ENCODE measurements at regions not wholly inside any gene's neighbourhood (a gene's known extent, or its start where the extent isn't known, plus 50 kb on each side); places are given as distances from the start of the nearest gene placed in this dataset.
"Not testable (repeated sequence)": the region's sequence is repeated elsewhere in the genome, so short reads cannot be mapped to it uniquely, and the experiment has no call there.

- no peaks in the 10 kb centered on the region for H3K36me3 ChIP-seq
- H3K9me3 ChIP-seq, result no peaks in the 10 kb centered on the region
- H3K27me3 ChIP-seq, result no peaks in the 10 kb centered on the region
- intact Hi-C loops (cut with DNase I), result no loop called here
- H3K4me3 ChIP-seq, result no peak overlapping the region
- no peak for DNase-seq (ENCODE audit: extremely low spot score)
- 59% methylated on average over 2 of the region's 2 CpGs for WGBS
- no peaks in the 10 kb centered on the region for H3K4me1 ChIP-seq
- TF ChIP-seq, protein P1, sequence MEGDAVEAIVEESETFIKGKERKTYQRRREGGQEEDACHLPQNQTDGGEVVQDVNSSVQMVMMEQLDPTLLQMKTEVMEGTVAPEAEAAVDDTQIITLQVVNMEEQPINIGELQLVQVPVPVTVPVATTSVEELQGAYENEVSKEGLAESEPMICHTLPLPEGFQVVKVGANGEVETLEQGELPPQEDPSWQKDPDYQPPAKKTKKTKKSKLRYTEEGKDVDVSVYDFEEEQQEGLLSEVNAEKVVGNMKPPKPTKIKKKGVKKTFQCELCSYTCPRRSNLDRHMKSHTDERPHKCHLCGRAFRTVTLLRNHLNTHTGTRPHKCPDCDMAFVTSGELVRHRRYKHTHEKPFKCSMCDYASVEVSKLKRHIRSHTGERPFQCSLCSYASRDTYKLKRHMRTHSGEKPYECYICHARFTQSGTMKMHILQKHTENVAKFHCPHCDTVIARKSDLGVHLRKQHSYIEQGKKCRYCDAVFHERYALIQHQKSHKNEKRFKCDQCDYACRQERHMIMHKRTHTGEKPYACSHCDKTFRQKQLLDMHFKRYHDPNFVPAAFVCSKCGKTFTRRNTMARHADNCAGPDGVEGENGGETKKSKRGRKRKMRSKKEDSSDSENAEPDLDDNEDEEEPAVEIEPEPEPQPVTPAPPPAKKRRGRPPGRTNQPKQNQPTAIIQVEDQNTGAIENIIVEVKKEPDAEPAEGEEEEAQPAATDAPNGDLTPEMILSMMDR (IDR thresholded peaks at IDR 0.05), result no peak
- TF ChIP-seq POLR2AphosphoS5 (IDR thresholded peaks at IDR 0.05) (no peak), POLR2A (IDR thresholded peaks at IDR 0.05; ENCODE audit: low read depth) (no peak), EP300 (IDR thresholded peaks at IDR 0.05) (no peak)
- H3K27ac ChIP-seq (replicated peaks in 1 of 4), result no peak overlapping the region
Measured at GRCh38 chr13:63774133-63774532, 2358.5 kb upstream of the PCDH20 start.

DNA sequence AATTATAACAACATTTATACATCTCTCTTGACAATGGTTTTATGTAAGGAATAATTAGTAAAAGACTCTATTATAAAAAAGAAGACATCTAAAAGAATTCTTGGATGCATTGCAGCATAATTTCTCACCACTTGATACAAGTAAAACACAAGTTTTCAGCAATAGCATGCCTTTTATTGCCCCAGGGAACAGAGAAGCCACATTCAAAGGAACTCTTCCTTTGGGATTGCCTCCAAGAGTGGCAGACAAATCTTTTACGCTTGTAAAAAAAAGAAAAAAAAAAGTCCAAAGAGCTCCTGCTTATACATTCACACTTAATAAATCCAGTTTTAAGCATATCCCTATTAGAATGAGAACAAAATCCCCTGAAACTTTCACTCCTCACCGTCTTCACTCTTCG lies 2357.8 kb upstream of the PCDH20 start:
- WGBS, result 60% methylated on average over 3 of the region's 3 CpGs
- H3K4me1 ChIP-seq, result no peaks in the 10 kb centered on the region
- H3K27ac ChIP-seq (replicated peaks in 1 of 4), result no peak overlapping the region
- intact Hi-C loops (cut with DNase I), result no loop called here
- TF ChIP-seq, protein P1 (IDR thresholded peaks at IDR 0.05), result no peak
- TF ChIP-seq POLR2AphosphoS5 (IDR thresholded peaks at IDR 0.05) (no peak), POLR2A (IDR thresholded peaks at IDR 0.05; ENCODE audit: low read depth) (no peak), EP300 (IDR thresholded peaks at IDR 0.05) (no peak)
- H3K36me3 ChIP-seq, result no peaks in the 10 kb centered on the region
- H3K4me3 ChIP-seq, result no peak overlapping the region
- H3K9me3 ChIP-seq, result no peaks in the 10 kb centered on the region
- no peak for DNase-seq (ENCODE audit: extremely low spot score)
- H3K27me3 ChIP-seq, result no peaks in the 10 kb centered on the region

- H3K4me3 ChIP-seq; intact Hi-C loops (cut with DNase I); DNase-seq (ENCODE audit: extremely low spot score); H3K27ac ChIP-seq (replicated peaks in 1 of 4); H3K27me3 ChIP-seq; H3K4me1 ChIP-seq; H3K9me3 ChIP-seq; H3K36me3 ChIP-seq: not testable (repeated sequence)
- WGBS, result 65% methylated on average over 4 of the region's 5 CpGs
Measured at GRCh38 chr13:63757683-63758082, 2342.0 kb upstream of the PCDH20 start.

DNA sequence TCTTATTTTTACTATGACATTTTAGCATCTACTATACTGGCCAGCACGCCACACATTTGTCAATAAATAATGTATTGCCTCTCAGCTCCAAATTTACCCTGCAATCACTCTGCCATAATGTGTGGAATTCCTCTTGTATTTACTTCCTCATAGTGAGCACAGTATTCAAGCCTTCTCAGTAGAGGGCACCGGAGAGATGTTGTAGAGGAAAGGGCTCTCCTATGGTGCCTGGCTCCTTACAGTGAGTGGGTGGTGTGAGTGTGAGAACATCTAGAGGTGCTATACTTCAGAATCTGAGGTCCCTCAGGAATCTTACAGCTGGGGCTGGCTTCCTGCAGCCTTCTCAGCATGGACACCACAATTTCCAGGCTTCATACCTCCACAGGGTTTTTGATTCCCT lies 2334.2 kb upstream of the PCDH20 start:
- H3K27me3 ChIP-seq; intact Hi-C loops (cut with DNase I); H3K4me1 ChIP-seq; H3K9me3 ChIP-seq; DNase-seq (ENCODE audit: extremely low spot score); H3K27ac ChIP-seq (replicated peaks in 1 of 4); H3K4me3 ChIP-seq; H3K36me3 ChIP-seq: not testable (repeated sequence)
- whole genome bisulfite sequencing, result no CpG with 5 or more reads among the region's 2 CpGs

DNA sequence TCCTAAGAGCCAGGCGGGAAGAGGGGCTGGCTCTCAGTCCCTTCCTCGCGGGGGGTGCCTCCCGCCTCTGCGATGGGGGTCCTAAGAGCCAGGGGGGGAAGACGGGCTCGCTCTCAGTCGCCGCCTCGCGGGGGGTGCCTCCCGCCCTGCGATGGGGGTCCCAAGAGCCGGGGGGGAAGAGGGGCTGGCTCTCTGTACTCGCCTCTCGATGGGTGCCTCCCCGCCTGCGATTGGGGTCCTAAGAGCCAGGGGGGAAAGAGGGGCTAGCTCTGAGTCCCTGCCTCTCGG lies 2326.1 kb upstream of the PCDH20 start:
- DNase-seq (ENCODE audit: extremely low spot score), result not testable (repeated sequence)

DNA sequence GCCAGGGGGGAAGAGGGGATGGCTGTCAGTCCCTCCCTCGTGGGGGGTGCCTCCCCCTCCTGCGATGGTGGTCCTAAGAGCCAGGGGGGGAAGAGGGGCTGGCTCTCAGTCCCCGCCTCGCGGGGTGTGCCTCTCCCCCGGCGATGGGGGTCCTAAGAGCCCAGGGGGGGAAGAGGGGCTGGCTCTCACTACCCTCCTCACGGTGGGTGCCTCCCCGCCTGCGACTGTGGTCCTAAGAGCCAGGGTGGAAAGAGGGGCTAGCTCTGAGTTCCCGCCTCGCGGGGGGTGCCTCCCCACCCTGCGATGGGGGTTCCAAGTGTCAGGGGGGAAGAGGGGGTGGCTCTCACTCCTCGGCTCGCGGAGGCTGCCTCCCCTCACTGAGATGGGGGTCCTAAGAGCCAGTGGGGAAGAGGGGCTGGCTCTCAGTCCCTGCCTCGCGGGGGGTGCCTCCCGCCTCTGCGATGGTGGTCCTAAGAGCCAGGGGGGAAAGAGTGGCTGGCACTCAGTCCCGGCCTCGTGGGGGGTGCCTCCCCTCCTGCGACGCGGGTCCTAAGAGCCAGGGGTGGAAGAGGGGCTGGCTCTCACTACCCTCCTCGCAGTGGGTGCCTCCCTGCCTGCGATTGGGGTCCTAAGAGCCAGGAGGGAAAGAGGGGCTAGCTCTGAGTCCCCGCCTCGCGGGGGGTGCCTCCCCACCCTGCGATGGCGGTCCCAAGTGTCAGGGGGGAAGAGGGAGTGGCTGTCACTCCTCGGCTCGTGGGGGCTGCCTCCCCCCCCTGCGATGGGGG lies 2325.6 kb upstream of the PCDH20 start:
- H3K27me3 ChIP-seq, result no peaks in the 10 kb centered on the region
- H3K4me1 ChIP-seq, result no peaks in the 10 kb centered on the region
- no peak overlapping the region for H3K27ac ChIP-seq (replicated peaks in 1 of 4)
- H3K36me3 ChIP-seq, result no peaks in the 10 kb centered on the region
- intact Hi-C loops (cut with DNase I), result no loop called here
- no peak overlapping the region for H3K4me3 ChIP-seq
- TF ChIP-seq, protein P1 (IDR thresholded peaks at IDR 0.05), result no peak
- TF ChIP-seq POLR2AphosphoS5 (IDR thresholded peaks at IDR 0.05) (no peak), EP300 (IDR thresholded peaks at IDR 0.05) (no peak), POLR2A (IDR thresholded peaks at IDR 0.05; ENCODE audit: low read depth) (no peak)
- WGBS, result 97% methylated on average over 19 of the region's 36 CpGs
- peaks cover 0 to 4% (median 0%) of the 10 kb centered on the region in 4 donors for H3K9me3 ChIP-seq
- peak; percentile 75 for DNase-seq (ENCODE audit: extremely low spot score)

More for the DNA sequence above, 2326.1 kb upstream of the PCDH20 start:
- H3K9me3 ChIP-seq; H3K4me1 ChIP-seq; H3K27ac ChIP-seq (replicated peaks in 1 of 4); H3K36me3 ChIP-seq; H3K27me3 ChIP-seq; intact Hi-C loops (cut with DNase I); H3K4me3 ChIP-seq: not testable (repeated sequence)
- 98% methylated on average over 9 of the region's 19 CpGs for WGBS

- H3K4me3 ChIP-seq; H3K4me1 ChIP-seq; H3K36me3 ChIP-seq; H3K27ac ChIP-seq (replicated peaks in 1 of 4); DNase-seq (ENCODE audit: extremely low spot score); intact Hi-C loops (cut with DNase I); H3K27me3 ChIP-seq; H3K9me3 ChIP-seq: not testable (repeated sequence)
- WGBS, result 100% methylated on average over 1 of the region's 23 CpGs
Measured at GRCh38 chr13:63739112-63739735, 2323.6 kb upstream of the PCDH20 start.

All from esophagus muscularis mucosa (tissue), 4 donors.